Ishikawa (cell line): ENCODE measurements at regions not wholly inside any gene's neighbourhood (a gene's known extent, or its start where the extent isn't known, plus 50 kb on each side); places are given as distances from the start of the nearest gene placed in this dataset.

Source experiments
- EGR1 ChIP-seq: IDR thresholded peaks from 2 replicates; pipeline ENCODE4 v1.6.1; 2012
- EP300 ChIP-seq: IDR thresholded peaks from 2 replicates; pipeline ENCODE4 v1.6.1; 2012; ENCODE audit warnings: borderline replicate concordance
- NFIC ChIP-seq: IDR thresholded peaks from 2 replicates; pipeline ENCODE4 v1.6.1; 2012
- RAD21 ChIP-seq: IDR thresholded peaks from 2 replicates; pipeline ENCODE4 v1.6.1; 2012; ENCODE audit warnings: low read depth
- TAF1 ChIP-seq: IDR thresholded peaks from 2 replicates; pipeline ENCODE4 v1.6.1; 2012; ENCODE audit warnings: low read depth, mild to moderate bottlenecking
- TCF12 ChIP-seq: IDR thresholded peaks from 2 replicates; pipeline ENCODE4 v1.6.1; 2012; ENCODE audit warnings: low read depth
- ZBTB7A ChIP-seq: IDR thresholded peaks from 2 replicates; pipeline ENCODE4 v1.6.1; 2012; ENCODE audit warnings: low read depth

GRCh38 chr10:117476716-117477115, 65.8 kb upstream of the EMX2 start:
- TF ChIP-seq RAD21 (no peak), EP300 (no peak), ZBTB7A (no peak), EGR1 (no peak), NFIC (no peak), TAF1 (no peak), TCF12 (no peak)
